ENCODE measurements at regions not wholly inside any gene's neighbourhood (a gene's known extent, or its start where the extent isn't known, plus 50 kb on each side); places are given as distances from the start of the nearest gene placed in this dataset.

GRCh38 chr5:9789777-9790176, 159.6 kb upstream of the TAS2R1 start:
- no peaks in the 10 kb centered on the region for H3K36me3 Mint-ChIP-seq (ENCODE audit: insufficient read depth in 1 of 3, low read depth in 3 of 3)
- Histone ChIP-seq H4K8ac (replicated peaks; ENCODE audit: insufficient read length, low read depth, low read length) (no peak overlapping the region), H3K79me1 (ENCODE audit: insufficient read depth, low read depth, low read length, poor library complexity, severe bottlenecking) (no peaks in the 10 kb centered on the region), H3K23ac (ENCODE audit: insufficient read length, low read depth, low read length) (no peak overlapping the region), H4K91ac (ENCODE audit: insufficient read length, low read depth, low read length) (no peak overlapping the region), H2BK20ac (ENCODE audit: low read depth, low read length, poor library complexity, severe bottlenecking) (no peak overlapping the region), H3K14ac (ENCODE audit: insufficient read depth, low read length) (no peak overlapping the region), H2AFZ (ENCODE audit: low read length) (no peak overlapping the region), H3K4me2 (ENCODE audit: insufficient read depth, insufficient read length, low read length) (no peak overlapping the region), H3K79me2 (ENCODE audit: insufficient read depth, low read length) (no peaks in the 10 kb centered on the region), H2AK5ac (ENCODE audit: insufficient read length, low read length) (no peak overlapping the region), H3K4me1 (ENCODE audit: insufficient read depth, low read length) (no peaks in the 10 kb centered on the region), H2BK120ac (ENCODE audit: low read depth, low read length, poor library complexity, severe bottlenecking) (no peak overlapping the region), H3K27me3 (ENCODE audit: insufficient read depth, low read length) (no peaks in the 10 kb centered on the region), H3T11ph (ENCODE audit: low read length) (no peak overlapping the region), H3K9me3 (ENCODE audit: control insufficient read depth, low read depth, low read length) (no peaks in the 10 kb centered on the region), H4K5ac (ENCODE audit: insufficient read length, low read depth, low read length) (no peak overlapping the region), H2BK5ac (ENCODE audit: insufficient read length, low read length) (no peak overlapping the region), H2BK15ac (ENCODE audit: low read depth, low read length) (no peak overlapping the region), H3K27ac (ENCODE audit: insufficient read length, low read depth, low read length) (no peak overlapping the region), H2BK12ac (ENCODE audit: insufficient read length, low read depth, low read length) (no peak overlapping the region), H3K9ac (ENCODE audit: extremely low read depth, insufficient read length, low read length) (no peak overlapping the region), H3K18ac (ENCODE audit: insufficient read length, low read depth, low read length) (no peak overlapping the region), H3K56ac (ENCODE audit: insufficient read length, low read depth, low read length) (no peak overlapping the region), H4K20me1 (ENCODE audit: control insufficient read depth, insufficient read depth, insufficient read length) (no peaks in the 10 kb centered on the region), H3K4ac (ENCODE audit: low read depth, low read length) (no peak overlapping the region), H3K23me2 (ENCODE audit: insufficient read length, low read depth, low read length, poor library complexity, severe bottlenecking) (no peaks in the 10 kb centered on the region)
- TF ChIP-seq CTCF (conservative IDR thresholded peaks at IDR 0.05): no peak
- no CpG with 5 or more reads among the region's 1 CpG for WGBS (ENCODE audit: extremely low coverage, insufficient read length, low lambda C conversion rate)
- no peak overlapping the region for H3K27ac Mint-ChIP-seq
- H3K4me1 Mint-ChIP-seq: no peaks in the 10 kb centered on the region
- no peaks in the 10 kb centered on the region for H3K9me3 Mint-ChIP-seq
- H3K27me3 Mint-ChIP-seq (ENCODE audit: low read depth): no peaks in the 10 kb centered on the region
- no peak overlapping the region for H3K4me3 Mint-ChIP-seq
- DNase-seq: no peak
